Stimulated activated CD8-positive, alpha-beta memory T cell treated with anti-CD3 and anti-CD28 coated beads, Interleukin-4, amount 100 ng/mL, for 4 hours (primary cell): ENCODE measurements at regions not wholly inside any gene's neighbourhood (a gene's known extent, or its start where the extent isn't known, plus 50 kb on each side); places are given as distances from the start of the nearest gene placed in this dataset.
"Not testable (repeated sequence)": the region's sequence is repeated elsewhere in the genome, so short reads cannot be mapped to it uniquely, and the experiment has no call there.

Experiments used
- DNase-seq, 2 donors: peaks; one replicate each; pipeline ENCODE4 v3.0.0-alpha.2; 2020; ENCODE audit warnings: low read depth in 2 of 2, low spot score in 1 of 2

DNA sequence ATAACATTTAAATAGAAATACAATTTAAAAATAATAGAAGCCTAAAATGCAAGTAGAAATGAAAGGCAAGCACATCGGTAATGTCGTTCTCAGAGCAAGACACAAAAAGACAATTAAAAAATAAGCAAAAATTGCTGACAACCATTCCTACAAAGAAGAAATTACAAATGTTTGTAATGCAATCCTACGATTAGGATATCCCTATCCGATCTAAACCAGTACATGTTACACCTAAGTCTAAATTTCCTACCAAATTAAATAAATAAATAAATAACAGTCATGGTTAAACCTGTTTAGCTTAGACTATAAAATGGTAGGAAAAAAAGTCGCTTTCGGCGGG lies 90.0 kb downstream of the ANXA2R start:
- DNase-seq, result no peak

DNA sequence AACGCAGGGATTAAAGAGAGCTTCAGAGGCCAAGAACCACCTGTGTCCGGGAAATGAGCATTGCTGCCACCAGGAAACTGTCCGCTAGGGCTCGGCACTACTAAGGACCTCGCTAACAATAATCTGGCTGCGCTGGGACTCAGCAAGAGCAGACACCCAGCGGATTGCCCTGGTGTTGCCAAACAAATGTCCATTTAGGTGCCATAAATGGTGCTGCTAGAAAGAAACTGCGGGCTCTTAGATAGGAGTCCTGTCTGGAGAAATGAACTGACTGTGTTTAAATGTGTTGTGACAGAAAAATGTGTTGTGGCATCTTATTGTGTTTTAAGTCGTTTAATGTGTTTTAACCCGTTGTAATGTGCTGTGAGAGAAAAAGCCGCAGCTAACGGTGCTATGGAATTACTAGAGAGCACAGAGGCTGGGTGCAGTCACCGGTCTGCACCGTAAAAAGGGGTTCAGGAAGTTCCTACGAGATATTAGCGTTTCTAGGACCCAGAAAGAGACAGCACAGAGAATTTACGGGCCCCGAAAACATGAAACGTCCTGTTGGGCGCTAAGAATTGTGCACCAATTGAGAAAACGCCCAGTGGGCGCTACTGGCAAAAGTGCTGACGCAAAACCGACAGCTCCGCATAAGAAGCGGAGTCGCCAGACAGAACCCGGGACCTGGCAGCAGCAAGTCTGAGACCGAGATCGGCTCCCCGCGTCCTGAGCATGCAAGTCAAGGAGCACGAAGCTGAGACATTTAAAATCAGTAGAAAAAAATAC lies 90.6 kb downstream of the ANXA2R start:
- DNase-seq, result peak in 1 of 2 donors; percentile 13

DNA sequence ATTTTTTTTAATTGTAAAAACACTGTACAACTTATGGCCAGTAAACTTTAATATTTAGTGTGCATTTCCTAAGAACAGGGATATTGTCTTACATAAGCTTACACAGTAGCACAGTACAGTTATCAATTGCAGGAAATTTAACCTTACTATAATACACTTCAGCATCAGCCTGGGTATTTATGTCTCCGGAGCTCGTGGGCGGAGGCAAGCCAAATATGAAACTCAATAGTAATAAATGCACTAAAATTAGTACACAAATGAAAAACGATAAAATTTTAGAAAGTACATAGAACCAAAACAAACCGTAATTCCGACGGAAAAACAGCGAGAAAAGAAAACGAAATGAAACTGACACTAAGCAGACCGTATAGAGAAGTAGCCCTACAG lies 91.2 kb downstream of the ANXA2R start:
- no peak for DNase-seq

DNA sequence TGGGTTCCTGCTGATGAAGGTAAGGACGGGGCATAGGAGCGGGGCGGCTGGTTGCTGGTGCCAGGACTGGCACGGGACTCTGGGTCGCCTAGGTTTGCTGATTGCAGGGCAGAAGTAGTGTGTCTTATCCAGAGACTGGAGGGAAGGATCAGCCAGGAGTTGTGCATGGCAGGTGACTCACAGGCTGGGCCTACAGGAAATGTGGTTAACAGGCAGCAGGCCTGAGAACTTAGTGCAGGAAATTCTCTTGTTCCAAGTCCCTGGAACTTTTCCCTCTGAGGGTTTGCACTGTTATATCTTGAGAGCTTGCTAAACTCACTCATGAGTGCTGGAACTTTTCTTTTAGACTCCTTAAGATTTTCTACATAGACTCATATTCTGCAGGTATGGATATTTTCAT lies 95.1 kb downstream of the ANXA2R start:
- DNase-seq, result no peak

DNA sequence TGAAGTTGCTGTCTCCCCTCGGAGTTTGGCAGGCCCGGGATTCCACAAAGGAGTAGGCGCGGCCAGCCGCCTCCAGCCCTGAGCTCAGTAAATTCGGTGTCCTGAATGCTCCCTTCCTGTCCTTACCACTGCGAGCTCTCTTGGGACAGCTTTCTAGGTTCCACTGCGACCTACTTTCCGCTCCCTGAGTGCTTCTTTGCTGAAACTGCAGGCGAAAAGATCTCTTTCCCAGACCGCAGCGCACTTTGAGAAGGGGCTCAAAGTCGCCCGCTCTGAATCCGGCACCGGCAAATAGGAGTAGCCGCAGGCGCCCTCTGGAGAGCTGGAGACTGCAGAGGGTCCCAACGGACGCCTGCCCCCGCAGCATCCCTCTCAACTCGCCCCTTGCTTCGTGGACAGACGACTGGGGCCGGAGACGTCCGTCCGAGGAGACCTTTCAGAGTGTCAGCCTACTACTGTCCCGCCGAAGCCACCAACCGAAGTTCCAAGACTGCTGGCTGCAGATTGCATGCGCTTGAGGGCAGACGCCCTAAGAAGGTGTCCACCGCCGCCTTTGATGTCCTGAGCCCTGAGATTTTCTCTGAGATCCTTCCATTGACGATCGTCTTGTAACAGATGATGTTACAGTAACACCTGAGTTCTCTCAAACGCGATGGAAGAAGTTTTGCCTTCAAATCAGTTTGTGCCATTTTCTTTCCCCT lies 96.0 kb downstream of the ANXA2R start:
- no peak for DNase-seq

DNA sequence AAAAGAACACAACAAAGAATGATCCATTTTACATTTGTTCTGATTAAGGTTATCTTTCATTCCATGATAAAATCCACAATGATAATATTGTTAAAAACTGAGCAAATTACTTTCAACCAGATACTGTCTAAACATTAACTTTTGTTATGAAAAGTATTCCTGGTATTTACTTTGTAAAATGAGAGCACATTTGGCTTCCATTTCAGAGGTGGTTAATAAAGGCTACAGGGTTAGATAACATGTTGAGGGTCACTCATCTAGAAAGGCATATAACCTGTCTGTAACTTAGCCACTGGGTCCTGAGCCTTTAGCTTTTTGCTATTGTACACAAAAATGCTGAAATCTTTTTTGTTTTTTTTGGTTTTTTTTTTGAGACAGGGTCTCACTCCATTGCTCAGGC lies 99.3 kb downstream of the ANXA2R start:
- DNase-seq, result no peak

DNA sequence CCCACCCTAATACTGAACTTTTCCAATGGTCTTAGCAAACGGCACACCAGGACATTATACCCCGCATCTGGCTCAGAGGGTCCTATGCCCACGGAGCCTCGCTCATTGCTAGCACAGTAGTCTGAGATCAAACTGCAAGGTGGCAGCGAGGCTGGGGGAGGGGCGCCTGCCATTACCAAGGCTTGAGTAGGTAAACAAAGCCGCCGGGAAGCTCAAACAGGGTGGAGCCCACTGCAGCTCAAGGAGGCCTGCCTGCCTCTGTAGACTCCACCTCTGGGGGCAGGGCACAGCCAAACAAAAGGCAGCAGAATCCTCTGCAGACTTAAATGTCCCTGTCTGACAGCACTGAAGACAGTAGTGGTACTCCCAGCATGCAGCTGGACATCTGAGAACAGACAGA lies 108.1 kb downstream of the ANXA2R start:
- not testable (repeated sequence) for DNase-seq

DNA sequence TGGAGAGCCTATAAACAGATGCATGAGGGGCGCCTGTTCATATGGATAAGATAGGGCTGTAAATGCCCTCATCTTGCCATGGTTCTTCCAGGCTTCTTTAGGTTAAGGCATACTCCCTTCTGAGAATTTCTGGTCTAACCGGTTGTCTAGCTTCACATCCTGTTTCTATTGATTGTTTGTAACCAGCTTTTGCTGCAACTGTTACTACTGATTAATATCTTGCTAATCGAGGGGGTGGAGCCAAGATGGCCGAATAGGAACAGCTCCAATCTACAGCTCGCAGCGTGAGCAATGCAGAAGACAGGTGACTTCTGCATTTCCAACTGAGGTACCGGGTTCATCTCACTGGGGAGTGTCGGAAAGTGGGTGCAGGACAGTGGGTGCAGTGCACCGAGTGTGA lies 108.7 kb downstream of the ANXA2R start:
- DNase-seq, result not testable (repeated sequence)

DNA sequence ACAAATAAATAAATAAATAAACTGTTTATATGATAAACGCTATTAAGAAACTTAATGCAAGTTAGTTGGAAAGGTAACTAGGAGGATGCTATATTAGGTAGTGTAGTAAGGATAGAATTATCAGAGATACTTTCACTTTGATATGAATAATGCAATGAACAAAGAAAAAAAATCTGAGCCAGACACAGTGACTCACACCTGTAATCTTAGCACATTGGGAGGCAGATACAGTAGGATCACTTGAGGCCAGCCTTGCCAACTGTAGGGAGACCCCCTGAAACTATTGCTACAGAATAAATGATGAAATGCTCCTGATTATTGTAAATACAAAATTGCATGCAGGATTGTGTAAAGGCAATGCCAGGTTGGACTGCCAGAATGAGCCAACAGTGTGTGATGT lies 109.2 kb downstream of the ANXA2R start:
- DNase-seq, result no peak

DNA sequence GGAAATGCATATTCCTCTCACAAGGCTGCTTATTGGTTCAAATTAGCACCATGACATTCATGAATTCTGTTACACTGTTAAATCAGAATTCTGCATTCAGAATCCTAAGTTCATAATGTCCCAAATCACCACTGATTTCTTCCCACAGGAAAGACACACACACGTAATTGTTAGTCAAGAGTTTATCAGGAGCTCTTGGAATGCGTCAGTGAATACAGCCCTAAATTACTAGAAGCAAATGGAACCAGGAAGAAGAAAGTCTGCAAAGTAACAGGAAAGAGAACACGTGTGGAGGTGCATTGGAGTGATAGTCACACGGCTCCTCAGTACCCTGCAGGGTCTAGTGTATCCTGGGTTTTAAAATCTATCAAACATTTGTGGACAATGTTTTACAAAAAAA lies 110.2 kb downstream of the ANXA2R start:
- DNase-seq, result no peak

DNA sequence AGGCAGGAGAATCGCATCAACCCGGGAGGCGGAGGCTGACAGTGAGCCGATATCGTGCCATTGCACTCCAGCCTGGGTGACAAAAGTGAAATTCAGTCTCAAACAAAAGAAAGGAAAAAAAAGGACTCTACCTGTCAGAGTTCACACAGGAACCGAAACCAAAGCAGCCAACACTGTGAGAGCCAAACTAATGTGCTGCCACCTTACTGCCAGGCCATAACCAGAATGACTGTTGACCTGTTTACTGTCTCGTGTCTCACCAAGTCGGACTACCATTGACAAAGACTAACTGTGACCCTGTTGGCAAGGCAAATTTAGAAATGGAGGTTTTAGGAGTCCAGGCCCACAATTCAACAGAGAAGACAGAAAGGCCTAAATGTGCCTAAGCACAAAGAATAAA lies 112.4 kb downstream of the ANXA2R start:
- no peak for DNase-seq

DNA sequence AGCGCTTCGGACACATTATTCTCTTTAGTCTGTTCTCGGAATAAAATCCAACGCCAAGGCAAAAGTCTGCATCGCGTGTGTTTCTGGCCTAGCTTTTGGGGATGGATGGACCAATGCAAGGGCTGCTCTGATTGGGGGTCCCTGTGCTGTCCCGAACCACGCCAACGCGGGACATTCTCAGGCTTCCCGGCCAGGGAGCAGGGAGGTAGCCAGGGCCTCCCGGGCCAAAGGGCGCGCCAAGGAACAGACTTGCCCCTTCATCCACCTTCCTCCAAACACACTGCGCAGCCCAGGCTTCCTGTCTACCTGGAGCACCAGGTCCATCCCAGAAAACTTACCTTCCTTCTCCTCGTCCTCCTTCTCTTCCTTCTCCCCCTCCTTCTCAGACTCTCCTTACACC lies 113.0 kb upstream of the SELENOP start:
- no peak for DNase-seq

DNA sequence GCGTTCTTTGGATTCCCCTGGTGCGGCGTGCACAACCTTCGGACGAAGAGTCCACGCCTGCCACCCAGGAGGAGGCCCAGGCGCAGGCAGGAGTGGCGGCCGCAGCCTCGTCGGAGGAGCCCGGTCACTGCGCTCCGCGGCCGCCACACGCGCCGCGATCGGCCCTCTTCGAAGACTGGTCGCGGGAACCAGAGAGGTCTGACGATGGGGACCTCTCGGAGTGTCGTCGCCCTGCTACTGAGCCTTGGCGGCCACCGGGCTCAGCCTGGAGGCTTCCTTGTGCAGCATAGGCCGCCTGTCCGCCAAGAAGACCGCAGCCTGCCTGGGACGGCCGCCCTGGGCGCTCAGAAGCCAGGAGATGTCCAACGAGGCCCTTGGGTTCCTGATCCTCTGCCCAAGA lies 112.5 kb upstream of the SELENOP start:
- DNase-seq, result no peak

DNA sequence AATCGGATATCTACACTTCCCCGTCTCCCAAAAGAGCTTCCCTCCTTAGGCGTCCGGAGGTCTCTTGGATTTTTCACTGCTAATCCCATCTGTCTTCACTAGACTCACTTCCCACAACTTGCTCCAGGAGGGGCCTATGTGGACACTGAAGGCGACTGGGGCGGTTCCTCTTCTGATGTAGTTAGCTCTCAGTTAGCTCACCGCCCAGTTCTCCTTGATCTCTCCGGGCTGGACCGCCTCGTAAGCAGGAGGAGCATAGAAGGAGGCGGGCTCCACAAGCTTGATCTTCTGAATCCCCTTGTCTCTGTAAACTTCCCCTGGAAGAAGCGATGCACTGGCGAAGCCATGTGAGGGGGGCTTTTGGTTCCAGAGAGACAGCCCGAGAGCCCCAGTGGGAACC lies 112.0 kb upstream of the SELENOP start:
- no peak for DNase-seq

DNA sequence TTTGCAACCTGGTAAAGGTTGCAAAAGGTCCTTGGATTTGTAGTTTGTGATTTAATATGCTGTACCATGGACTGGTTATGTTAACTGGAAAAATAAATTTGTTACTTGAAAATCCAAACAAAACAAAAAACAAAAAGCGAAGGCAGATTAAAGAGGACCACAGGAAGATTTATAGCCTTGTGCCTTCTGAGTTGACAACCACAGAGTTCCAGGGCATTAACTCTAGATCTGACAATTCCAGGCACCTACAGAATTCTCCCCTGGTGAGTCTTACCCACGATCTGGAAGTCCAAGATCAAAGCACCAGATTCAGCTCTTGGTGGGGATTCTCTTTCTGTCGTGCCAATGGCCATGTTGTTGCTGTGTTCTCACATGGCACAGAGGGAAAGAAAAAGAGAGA lies 107.9 kb upstream of the SELENOP start:
- DNase-seq, result no peak

DNA sequence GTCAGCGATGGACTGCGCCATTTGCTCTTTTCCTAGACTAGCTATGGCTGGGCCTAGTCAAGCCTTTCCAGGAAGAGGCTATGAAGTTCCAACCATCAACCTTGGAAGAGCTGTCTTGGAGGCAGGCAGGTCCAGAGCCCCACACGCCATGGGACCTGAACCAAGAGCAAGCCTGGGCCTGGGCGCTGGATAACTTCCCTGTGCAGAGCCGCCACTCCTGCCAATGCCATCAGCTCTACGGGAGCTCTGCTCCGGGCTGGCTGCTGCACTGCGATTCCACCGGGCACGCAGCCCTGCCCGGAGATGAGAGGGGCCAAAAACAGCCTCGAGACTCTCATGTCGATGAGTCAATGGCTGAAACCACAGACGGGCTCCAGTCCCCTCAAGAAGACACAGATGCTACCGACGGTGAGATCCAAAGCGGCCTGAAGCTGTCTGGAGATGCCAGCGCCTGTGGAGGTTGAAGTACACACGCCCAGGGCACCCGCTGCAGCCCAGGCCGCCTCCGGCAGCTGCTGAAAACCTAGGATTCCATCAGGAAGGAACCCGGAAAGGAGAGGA lies 103.7 kb upstream of the SELENOP start:
- no peak for DNase-seq

DNA sequence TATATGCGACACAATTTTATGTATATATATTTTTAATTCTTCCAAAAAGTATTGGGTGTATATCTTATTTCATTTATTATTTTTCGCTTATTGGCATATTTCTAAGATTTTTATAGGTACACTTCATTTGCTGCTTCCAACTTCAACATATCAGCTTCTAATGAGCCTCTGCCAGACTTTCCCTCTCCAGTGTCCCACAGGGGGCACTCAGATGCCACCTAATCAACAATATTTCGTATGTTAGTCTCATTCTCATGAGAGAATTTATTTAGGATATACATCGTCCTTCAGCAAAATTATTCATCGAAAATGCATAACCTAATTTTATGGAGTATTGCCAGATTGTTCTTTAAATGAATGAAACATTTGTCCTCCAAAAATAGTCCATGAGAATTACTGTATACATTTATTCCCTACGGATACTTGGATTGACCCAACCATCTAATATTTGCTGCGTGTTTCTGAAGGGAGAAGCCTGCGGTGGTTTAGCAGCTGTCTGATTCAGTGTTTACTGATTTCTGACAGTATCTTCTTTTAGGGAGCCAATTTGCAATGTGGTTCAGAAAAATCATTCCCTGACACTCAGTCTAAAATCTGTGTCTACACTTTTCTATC lies 100.6 kb upstream of the SELENOP start:
- DNase-seq, result peak; percentile 21 to 25

DNA sequence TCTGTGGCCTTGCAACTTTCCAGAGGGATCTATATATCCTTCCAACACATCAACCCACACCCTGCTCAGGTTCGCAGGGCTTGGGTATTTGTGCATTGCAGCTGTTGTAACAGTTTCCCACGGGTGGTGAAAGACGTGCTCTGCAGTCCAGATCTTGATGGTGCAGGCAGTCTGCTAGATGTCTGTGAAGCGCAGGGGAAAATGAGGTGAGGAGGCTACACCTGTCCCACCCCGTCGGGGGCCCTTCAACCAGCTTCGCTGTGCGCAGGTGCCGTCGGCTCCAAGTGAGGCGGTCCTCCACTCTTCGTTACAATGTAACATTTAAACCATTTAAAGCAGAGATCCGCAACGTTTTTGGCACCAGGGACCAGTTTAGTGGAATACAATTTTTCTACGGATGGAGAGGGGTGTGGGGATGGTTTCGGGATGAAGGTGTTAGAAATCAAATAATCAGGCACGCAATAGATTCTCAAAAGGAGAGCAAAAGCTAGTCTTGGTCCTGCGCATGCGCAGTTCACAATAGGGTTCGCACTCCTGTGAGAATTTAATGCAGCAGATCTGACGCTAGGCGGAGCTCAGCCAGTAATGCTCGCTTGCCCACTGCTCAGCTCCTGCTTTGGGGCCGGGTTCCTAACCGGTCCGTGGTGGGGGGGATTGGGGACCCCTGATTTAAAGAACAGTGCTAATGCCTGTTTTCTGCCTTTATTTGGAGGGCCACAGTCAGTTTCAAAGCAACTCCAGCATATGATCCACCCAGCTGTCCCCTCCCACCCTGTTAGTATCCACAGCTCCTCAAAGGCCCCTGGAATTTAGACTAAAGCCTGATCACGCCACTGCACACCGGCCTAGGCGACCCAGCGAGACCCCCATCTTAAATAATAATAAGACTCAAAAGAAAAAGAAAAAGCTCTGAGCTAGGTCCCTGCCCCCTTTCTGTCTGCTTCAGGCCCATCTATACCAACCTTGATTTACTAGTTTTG lies 97.1 kb upstream of the SELENOP start:
- peak; percentile 74 to 76 for DNase-seq

DNA sequence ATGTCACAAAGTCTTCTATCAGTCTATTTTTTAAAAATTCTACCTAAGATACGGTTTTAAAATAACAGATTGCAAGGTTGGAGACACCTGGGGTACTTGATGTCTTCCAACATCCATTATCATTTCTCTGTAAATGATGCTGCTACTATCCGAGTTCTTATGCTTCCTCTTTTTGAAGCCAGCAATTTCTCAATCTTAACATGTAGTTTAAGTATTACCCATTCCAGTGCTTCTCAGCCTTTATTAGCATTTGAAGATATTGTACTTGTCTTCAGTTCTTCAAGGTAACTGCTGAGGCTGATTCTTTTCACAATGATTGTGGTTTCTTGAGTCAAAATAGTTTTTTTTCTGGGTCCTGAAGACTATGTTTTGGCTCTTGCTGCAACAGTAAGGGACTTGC lies 96.4 kb upstream of the SELENOP start:
- DNase-seq, result no peak

DNA sequence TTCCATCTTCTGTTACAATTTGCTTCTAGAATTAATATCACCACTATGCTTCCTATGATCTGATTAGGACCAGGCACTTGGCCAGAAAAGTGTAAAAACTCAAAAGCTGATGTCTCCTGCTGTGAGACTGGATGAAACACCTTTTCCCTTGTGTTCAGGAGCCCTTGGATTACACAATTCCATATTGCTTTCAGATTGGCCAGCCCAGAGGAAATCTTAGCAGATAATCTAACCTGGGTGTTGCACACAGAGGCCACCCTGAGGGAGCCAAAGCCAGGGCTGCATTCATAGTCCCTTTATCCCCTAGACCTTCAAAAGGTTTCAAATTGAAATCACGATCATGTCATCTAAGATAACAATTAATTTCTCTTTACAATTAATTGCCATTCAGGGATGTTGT lies 94.1 kb upstream of the SELENOP start:
- no peak for DNase-seq

DNA sequence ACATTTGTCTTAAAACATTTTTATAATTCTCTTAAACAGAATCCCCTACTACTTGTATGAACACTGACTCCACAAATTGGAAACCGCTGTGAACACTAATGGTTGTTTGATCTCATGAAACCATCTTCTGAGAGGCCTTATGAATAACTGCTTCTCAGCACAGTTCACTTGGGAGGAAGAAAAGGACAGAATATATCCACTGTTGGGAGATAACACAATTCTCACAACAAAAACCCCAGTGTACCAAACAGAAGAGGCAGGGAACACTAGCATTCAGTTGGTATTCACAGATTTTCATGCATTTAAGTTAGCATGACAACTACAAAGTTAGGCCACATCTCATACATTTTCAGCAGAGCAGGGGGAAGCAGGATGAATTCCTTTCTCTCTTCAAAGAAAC lies 89.0 kb upstream of the SELENOP start:
- DNase-seq, result no peak
